CD14-positive monocyte (primary cell): ENCODE measurements at regions not wholly inside any gene's neighbourhood (a gene's known extent, or its start where the extent isn't known, plus 50 kb on each side); places are given as distances from the start of the nearest gene placed in this dataset.

Experiments
- DNase-seq, 3 donors: peaks; one replicate each; pipeline ENCODE4 v3.0.0-alpha.2; 2011 to 2022
- H2AFZ ChIP-seq: 2 replicates; pipeline ENCODE4 v1.6.0; 2012; ENCODE audit warnings: mild to moderate bottlenecking, low read depth, low read length, inconsistent platforms; ENCODE audit not compliant: insufficient read depth, poor library complexity, severe bottlenecking
- H3K27ac ChIP-seq, 2 donors: 1 replicate in 1 of 2; 2 replicates in 1 of 2; pipeline ENCODE4 v1.5.1; 2012 to 2013; ENCODE audit warnings: low read length in 2 of 2, control low read depth in 1 of 2, inconsistent platforms in 1 of 2, low read depth in 1 of 2, mild to moderate bottlenecking in 1 of 2
- H3K27me3 ChIP-seq, 2 donors: one replicate each; pipeline versions ENCODE4 v1.6.0 to v1.6.1; 2011 to 2013; ENCODE audit warnings: low read length in 2 of 2; ENCODE audit not compliant: control insufficient read depth in 2 of 2, insufficient read depth in 2 of 2
- H3K36me3 ChIP-seq, 2 donors: replicated peaks in 1 of 2; 1 replicate in 1 of 2; 2 replicates in 1 of 2; pipeline versions ENCODE4 v1.5.1 to v1.6.1; 2012 to 2013; ENCODE audit warnings: low read length in 2 of 2, control low read depth in 1 of 2, inconsistent platforms in 1 of 2, mild to moderate bottlenecking in 1 of 2; ENCODE audit not compliant: insufficient read depth in 2 of 2, control insufficient read depth in 1 of 2
- H3K4me1 ChIP-seq, 2 donors: 1 replicate in 1 of 2; 2 replicates in 1 of 2; pipeline versions ENCODE4 v1.5.1 to v1.6.1; 2012 to 2013; ENCODE audit warnings: low read length in 2 of 2, control low read depth in 1 of 2, inconsistent platforms in 1 of 2, mild to moderate bottlenecking in 1 of 2, moderate library complexity in 1 of 2; ENCODE audit not compliant: insufficient read depth in 2 of 2, control insufficient read depth in 1 of 2
- H3K4me2 ChIP-seq: replicated peaks from 2 replicates; pipeline ENCODE3; 2012; ENCODE audit warnings: low read length, moderate library complexity, mild to moderate bottlenecking; ENCODE audit not compliant: poor library complexity, severe bottlenecking; ENCODE audit errors: extremely low read depth
- H3K4me3 ChIP-seq, 3 experiments: fragments of 200-600 bp in 1 of 3; sonication (generic) in 1 of 3; replicated peaks in 1 of 3; 1 replicate in 2 of 3; 2 replicates in 1 of 3; pipeline ENCODE4 v1.5.1; 2011 to 2013; ENCODE audit warnings: low read length in 3 of 3, mild to moderate bottlenecking in 3 of 3, control low read depth in 2 of 3, low read depth in 2 of 3, inconsistent platforms in 1 of 3, moderate library complexity in 1 of 3
- H3K79me2 ChIP-seq: 2 replicates; pipeline ENCODE4 v1.6.0; 2012; ENCODE audit warnings: mild to moderate bottlenecking, control low read depth, inconsistent platforms, low read length, moderate library complexity; ENCODE audit not compliant: insufficient read depth
- H3K9ac ChIP-seq: 2 replicates; pipeline ENCODE4 v1.6.0; 2017; ENCODE audit warnings: low read length, mild to moderate bottlenecking; ENCODE audit not compliant: insufficient read depth, poor library complexity, severe bottlenecking
- H3K9me3 ChIP-seq, 2 donors: replicated peaks in 1 of 2; 1 replicate in 1 of 2; 2 replicates in 1 of 2; pipeline versions ENCODE4 v1.5.1 to v1.6.1; 2012 to 2013; ENCODE audit warnings: low read length in 2 of 2, control low read depth in 1 of 2; ENCODE audit not compliant: control insufficient read depth in 1 of 2, insufficient read depth in 1 of 2
- H4K20me1 ChIP-seq: 2 replicates; pipeline ENCODE4 v1.6.0; 2012; ENCODE audit warnings: mild to moderate bottlenecking, low read length, control low read depth, moderate library complexity; ENCODE audit not compliant: insufficient read depth
- H3K27ac Mint-ChIP-seq, 7 donors: one replicate each; pipeline ENCODE4 v1.8.0; 2020; ENCODE audit warnings: mild to moderate bottlenecking in 7 of 7, mixed read lengths in 7 of 7, moderate library complexity in 6 of 7, inconsistent platforms in 2 of 7
- H3K27me3 Mint-ChIP-seq, 3 donors: one replicate each; pipeline ENCODE4 v1.8.0; 2021 to 2022; ENCODE audit warnings: low read depth in 3 of 3, mild to moderate bottlenecking in 3 of 3, mixed read lengths in 3 of 3, moderate library complexity in 3 of 3, inconsistent platforms in 1 of 3
- H3K36me3 Mint-ChIP-seq, 2 donors: one replicate each; pipeline ENCODE4 v1.8.0; 2020; ENCODE audit warnings: mixed read lengths in 2 of 2, inconsistent platforms in 1 of 2, mild to moderate bottlenecking in 1 of 2
- H3K4me1 Mint-ChIP-seq: one replicate; pipeline ENCODE4 v1.8.0; 2020; ENCODE audit warnings: mild to moderate bottlenecking, mixed read lengths
- H3K4me3 Mint-ChIP-seq, 2 donors: one replicate each; pipeline ENCODE4 v1.8.0; 2020; ENCODE audit warnings: mild to moderate bottlenecking in 2 of 2, mixed read lengths in 2 of 2, moderate library complexity in 1 of 2
- H3K9me3 Mint-ChIP-seq, 7 donors: one replicate each; pipeline ENCODE4 v1.8.0; 2020 to 2022; ENCODE audit warnings: mixed read lengths in 7 of 7, mild to moderate bottlenecking in 6 of 7, moderate library complexity in 6 of 7, inconsistent platforms in 2 of 7
- WGBS: methylation state at CpG from one replicate; pipeline ENCODE4 v1.1.5; 2013; ENCODE audit warnings: missing lambda C conversion rate; ENCODE audit not compliant: insufficient coverage; 5-methylcytosine and 5-hydroxymethylcytosine counted together
- intact Hi-C, 2 donors: fragments of 100-400 bp; cut with micrococcal nuclease; formaldehyde crosslinking; loops; one replicate each; pipeline versions ENCODE4 v1.15.0 to v1.15.1; 2023
- TF ChIP-seq, protein P1 (sequence below): fragments of 200-600 bp; IDR thresholded peaks from one replicate; pipeline ENCODE4 v1.8.0; 2022; ENCODE audit warnings: antibody characterized with exemption, mild to moderate bottlenecking

DNA sequence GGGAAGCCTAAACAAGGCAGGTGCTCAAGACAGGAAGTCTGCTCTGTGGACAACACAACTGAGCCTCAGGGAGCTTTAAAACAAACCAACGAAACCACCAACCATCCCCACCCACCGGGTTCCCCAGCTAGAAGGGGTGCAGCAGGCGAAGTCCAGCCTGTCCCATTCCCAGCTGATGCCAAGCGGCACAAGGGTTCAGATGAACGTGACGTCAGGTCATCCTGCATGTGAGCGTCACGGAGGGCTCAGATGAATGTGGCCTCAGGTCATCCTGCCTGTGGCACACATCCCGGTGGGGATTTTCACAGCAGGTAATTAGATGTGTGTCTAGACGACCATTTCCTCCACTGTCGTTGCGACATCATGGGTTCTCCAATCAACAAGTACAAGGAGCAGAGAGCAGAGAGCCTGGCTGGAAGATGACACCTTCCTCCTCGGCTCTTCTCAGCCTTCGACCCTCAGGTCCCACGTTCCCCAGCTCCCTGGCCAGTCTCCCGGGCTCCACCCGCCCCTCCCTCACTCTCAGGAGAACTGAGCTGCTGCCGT lies 246.5 kb downstream of the FOXL1 start:
- Histone ChIP-seq H3K27ac (no peak overlapping the region), H3K9me3 (no peaks in the 10 kb centered on the region), H3K79me2 (no peaks in the 10 kb centered on the region), H3K9ac (no peak overlapping the region), H3K4me2 (no peak overlapping the region), H3K4me1 (no peaks in the 10 kb centered on the region), H4K20me1 (no peaks in the 10 kb centered on the region), H3K36me3 (no peaks in the 10 kb centered on the region), H3K27me3 (peaks cover 0 to 30% of the 10 kb centered on the region in 2 donors), H3K4me3 (no peak overlapping the region), H2AFZ (no peak overlapping the region)
- intact Hi-C loops = no loop called here
- 74% methylated on average over 11 of the region's 18 CpGs for WGBS
- H3K4me3 Mint-ChIP-seq = no peak overlapping the region
- DNase-seq = no peak
- H3K9me3 Mint-ChIP-seq = peaks cover 0 to 3% (median 0%) of the 10 kb centered on the region in 7 donors
- no peak overlapping the region for H3K27ac Mint-ChIP-seq
- TF ChIP-seq, protein P1, sequence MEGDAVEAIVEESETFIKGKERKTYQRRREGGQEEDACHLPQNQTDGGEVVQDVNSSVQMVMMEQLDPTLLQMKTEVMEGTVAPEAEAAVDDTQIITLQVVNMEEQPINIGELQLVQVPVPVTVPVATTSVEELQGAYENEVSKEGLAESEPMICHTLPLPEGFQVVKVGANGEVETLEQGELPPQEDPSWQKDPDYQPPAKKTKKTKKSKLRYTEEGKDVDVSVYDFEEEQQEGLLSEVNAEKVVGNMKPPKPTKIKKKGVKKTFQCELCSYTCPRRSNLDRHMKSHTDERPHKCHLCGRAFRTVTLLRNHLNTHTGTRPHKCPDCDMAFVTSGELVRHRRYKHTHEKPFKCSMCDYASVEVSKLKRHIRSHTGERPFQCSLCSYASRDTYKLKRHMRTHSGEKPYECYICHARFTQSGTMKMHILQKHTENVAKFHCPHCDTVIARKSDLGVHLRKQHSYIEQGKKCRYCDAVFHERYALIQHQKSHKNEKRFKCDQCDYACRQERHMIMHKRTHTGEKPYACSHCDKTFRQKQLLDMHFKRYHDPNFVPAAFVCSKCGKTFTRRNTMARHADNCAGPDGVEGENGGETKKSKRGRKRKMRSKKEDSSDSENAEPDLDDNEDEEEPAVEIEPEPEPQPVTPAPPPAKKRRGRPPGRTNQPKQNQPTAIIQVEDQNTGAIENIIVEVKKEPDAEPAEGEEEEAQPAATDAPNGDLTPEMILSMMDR = no peak
- H3K27me3 Mint-ChIP-seq = peaks cover 32 to 40% (median 34%) of the 10 kb centered on the region in 3 donors
- H3K36me3 Mint-ChIP-seq = no peaks in the 10 kb centered on the region
- H3K4me1 Mint-ChIP-seq = no peaks in the 10 kb centered on the region

DNA sequence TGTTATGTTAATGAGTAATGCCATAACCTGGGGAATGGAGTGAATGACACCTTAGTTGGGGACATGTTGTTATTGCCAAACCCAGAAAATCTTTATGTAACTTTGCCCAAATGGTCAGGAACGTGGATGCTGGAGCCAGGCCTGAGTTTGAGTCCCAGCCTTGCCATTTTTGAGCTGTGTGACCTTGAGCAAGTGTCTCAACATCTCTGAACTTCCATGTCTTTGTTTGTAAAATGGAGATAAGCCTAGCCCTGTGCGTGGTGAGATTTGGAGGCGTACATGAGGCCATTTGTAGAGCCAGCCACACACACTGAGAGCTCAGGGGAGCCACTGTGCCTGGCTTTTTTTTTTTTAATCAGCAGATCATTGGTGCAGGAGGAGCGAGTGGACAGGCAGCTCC lies 247.3 kb downstream of the FOXL1 start:
- H4K20me1 ChIP-seq = no peaks in the 10 kb centered on the region
- H3K4me1 ChIP-seq = no peaks in the 10 kb centered on the region
- H3K36me3 ChIP-seq = no peaks in the 10 kb centered on the region
- H3K27me3 Mint-ChIP-seq = peaks cover 31 to 40% (median 33%) of the 10 kb centered on the region in 3 donors
- H3K4me3 Mint-ChIP-seq = peak overlapping the region in 1 of 2 donors; percentile 16
- 76% methylated on average over 3 of the region's 4 CpGs for WGBS
- no peak overlapping the region for H3K9ac ChIP-seq
- no peaks in the 10 kb centered on the region for H3K36me3 Mint-ChIP-seq
- TF ChIP-seq, protein P1 = no peak
- no peaks in the 10 kb centered on the region for H3K79me2 ChIP-seq
- peaks cover 0 to 3% (median 0%) of the 10 kb centered on the region in 7 donors for H3K9me3 Mint-ChIP-seq
- H3K4me2 ChIP-seq = no peak overlapping the region
- intact Hi-C loops = no loop called here
- peaks cover 0 to 30% of the 10 kb centered on the region in 2 donors for H3K27me3 ChIP-seq
- no peak overlapping the region for H3K4me3 ChIP-seq
- no peak for DNase-seq
- H3K4me1 Mint-ChIP-seq = no peaks in the 10 kb centered on the region
- H2AFZ ChIP-seq = no peak overlapping the region
- H3K27ac Mint-ChIP-seq = no peak overlapping the region
- no peaks in the 10 kb centered on the region for H3K9me3 ChIP-seq
- H3K27ac ChIP-seq = no peak overlapping the region
